ENCODE measurements at regions not wholly inside any gene's neighbourhood (a gene's known extent, or its start where the extent isn't known, plus 50 kb on each side); places are given as distances from the start of the nearest gene placed in this dataset.

DNA sequence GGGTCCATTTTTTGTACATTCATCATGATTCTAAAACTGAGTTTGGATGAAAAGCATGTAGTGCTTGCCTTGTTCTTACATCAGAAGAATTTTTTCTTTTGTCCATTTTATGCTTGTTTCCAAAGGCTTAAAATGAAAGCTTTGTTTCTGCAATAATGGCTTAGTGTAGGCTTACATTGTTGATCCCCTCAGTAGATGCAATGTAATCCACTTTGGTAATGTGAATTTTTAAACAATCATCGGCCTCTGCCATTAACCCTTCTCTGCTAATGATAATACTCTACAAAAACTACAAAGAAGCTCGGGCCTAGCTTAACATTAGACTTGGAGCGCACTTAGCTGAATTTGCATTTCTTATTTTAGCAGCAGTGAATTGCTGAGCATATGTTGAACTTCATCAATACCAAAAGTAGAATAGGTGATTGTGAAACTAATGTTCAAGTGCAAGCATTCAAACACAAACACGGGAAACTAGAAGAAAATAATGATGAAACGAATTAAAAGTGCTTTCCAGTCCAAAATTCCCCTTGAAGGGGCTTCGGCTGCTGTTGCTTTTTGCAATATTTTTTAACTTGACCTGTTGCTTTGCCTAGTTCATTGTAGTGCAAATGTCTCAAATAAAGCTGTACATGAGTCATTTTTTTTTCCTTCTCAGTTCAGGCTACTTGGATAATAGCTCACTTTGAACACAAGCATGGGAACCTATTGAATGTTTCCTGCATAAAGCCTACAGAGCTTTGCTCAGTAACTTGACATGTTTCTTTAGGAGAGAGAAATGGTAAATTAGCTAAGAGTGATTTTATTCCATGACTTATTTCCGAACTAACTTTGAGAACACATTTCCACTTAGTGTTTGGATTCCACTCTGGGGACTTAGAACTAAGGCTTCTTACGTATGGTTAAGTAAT lies 66.5 kb downstream of the SLIT2 start:
- H3K4me2 ChIP-seq (ENCODE audit: low read length), result no peak overlapping the region
- no peaks in the 10 kb centered on the region for H3K36me3 ChIP-seq (ENCODE audit: control insufficient read depth, insufficient read depth, low read length)
- H3K9ac ChIP-seq, result no peak overlapping the region
- H3K79me2 ChIP-seq, result no peaks in the 10 kb centered on the region
- TF ChIP-seq, protein P1, sequence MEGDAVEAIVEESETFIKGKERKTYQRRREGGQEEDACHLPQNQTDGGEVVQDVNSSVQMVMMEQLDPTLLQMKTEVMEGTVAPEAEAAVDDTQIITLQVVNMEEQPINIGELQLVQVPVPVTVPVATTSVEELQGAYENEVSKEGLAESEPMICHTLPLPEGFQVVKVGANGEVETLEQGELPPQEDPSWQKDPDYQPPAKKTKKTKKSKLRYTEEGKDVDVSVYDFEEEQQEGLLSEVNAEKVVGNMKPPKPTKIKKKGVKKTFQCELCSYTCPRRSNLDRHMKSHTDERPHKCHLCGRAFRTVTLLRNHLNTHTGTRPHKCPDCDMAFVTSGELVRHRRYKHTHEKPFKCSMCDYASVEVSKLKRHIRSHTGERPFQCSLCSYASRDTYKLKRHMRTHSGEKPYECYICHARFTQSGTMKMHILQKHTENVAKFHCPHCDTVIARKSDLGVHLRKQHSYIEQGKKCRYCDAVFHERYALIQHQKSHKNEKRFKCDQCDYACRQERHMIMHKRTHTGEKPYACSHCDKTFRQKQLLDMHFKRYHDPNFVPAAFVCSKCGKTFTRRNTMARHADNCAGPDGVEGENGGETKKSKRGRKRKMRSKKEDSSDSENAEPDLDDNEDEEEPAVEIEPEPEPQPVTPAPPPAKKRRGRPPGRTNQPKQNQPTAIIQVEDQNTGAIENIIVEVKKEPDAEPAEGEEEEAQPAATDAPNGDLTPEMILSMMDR (IDR thresholded peaks at IDR 0.05), result no peak
- H3K9me3 ChIP-seq (ENCODE audit: control insufficient read depth, low read length), result no peaks in the 10 kb centered on the region
- no peak overlapping the region for H3K4me3 ChIP-seq (ENCODE audit: low read depth, low read length)
- no peaks in the 10 kb centered on the region for H3K4me1 ChIP-seq
- no peaks in the 10 kb centered on the region for H3K27me3 ChIP-seq (ENCODE audit: control insufficient read depth, insufficient read depth, low read length)
- no peak overlapping the region for H2AFZ ChIP-seq
- H3K27ac ChIP-seq, result no peak overlapping the region

DNA sequence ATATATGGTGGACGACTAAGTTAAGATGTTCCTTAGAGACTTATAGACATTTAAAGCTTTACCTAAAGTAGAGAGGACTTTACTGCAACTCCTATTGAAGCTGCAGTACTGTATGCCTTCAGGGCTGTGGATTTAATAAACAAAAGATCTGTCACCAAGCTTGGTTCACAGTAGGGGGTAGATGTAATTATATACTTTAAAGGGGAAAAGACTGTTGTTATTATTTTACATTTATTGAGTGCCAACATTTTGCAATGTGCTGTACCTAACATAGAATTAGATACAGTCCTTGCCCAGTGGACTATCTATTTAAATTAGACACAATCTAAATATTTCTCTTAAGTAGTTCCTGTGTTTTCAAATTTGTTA lies 67.2 kb downstream of the SLIT2 start:
- Histone ChIP-seq H3K9me3 (ENCODE audit: control insufficient read depth, low read length) (no peaks in the 10 kb centered on the region), H3K9ac (no peak overlapping the region), H3K36me3 (ENCODE audit: control insufficient read depth, insufficient read depth, low read length) (no peaks in the 10 kb centered on the region), H3K4me1 (no peaks in the 10 kb centered on the region), H3K79me2 (no peaks in the 10 kb centered on the region), H3K27me3 (ENCODE audit: control insufficient read depth, insufficient read depth, low read length) (no peaks in the 10 kb centered on the region), H3K4me3 (ENCODE audit: low read depth, low read length) (no peak overlapping the region), H3K27ac (no peak overlapping the region), H3K4me2 (ENCODE audit: low read length) (no peak overlapping the region), H2AFZ (no peak overlapping the region)
- TF ChIP-seq, protein P1 (IDR thresholded peaks at IDR 0.05), result no peak

DNA sequence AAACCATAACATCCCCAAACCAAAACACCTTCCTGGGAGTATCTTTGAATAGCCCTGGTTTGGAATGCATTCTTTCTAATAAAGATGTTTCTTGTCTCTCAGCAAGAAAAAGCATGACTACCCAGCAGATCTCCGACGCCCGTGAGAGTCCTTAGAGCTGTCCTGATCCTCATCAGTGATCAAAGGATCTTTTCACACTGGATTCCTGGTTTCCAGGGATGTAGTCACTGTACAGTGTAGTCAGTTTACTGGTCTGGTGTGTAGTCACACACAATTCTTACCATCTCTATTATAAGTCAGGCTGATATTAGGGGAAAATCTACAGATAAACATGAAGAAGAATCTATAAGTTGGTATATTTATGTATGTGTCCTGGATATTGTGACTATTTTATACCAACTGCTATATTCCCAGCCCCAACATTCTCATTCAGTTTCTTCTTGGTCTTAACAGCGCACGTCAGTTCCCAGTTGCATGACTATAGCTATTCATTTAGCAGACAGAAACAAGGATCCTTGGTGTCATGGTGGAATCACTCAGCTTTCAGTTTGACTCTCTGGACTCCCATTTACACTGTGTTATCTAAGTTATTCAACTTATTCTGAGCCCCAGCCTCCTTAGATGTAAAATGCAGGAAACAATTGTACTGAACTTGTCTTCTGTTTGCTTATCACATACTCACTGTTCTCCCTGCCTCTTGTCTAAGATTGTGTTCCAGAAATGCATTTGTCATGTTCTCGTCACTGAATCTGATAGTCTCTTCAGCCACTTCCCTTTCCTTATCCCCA lies 68.3 kb downstream of the SLIT2 start:
- Histone ChIP-seq H3K27me3 (ENCODE audit: control insufficient read depth, insufficient read depth, low read length) (no peaks in the 10 kb centered on the region), H3K4me2 (ENCODE audit: low read length) (no peak overlapping the region), H3K9me3 (ENCODE audit: control insufficient read depth, low read length) (no peaks in the 10 kb centered on the region), H3K4me1 (no peaks in the 10 kb centered on the region), H3K27ac (no peak overlapping the region), H3K36me3 (ENCODE audit: control insufficient read depth, insufficient read depth, low read length) (no peaks in the 10 kb centered on the region), H3K9ac (no peak overlapping the region), H3K79me2 (no peaks in the 10 kb centered on the region), H3K4me3 (ENCODE audit: low read depth, low read length) (no peak overlapping the region), H2AFZ (no peak overlapping the region)
- TF ChIP-seq, protein P1 (IDR thresholded peaks at IDR 0.05), result no peak

DNA sequence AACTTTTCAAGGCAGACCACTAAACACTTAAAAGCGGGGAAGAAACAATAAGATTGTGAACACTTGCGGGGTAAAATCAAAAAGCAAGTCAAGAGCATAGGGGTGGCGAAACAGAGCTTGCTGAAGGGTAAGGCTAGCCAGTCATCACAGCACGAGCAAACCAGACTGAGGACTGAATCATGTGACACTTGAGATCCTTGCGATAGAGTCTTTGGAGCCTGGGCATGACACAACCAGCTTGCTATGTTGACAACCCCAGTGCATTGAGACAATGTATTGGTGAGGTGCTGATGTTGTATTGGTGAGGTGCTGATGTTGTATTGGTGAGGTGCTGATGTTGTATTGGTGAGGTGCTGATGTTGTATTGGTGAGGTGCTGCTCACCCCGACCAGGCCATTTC lies 72.3 kb downstream of the SLIT2 start:
- Histone ChIP-seq H2AFZ (no peak overlapping the region), H3K4me1 (no peaks in the 10 kb centered on the region), H3K79me2 (no peaks in the 10 kb centered on the region), H3K9me3 (ENCODE audit: control insufficient read depth, low read length) (no peaks in the 10 kb centered on the region), H3K4me3 (ENCODE audit: low read depth, low read length) (no peak overlapping the region), H3K9ac (no peak overlapping the region), H3K27me3 (ENCODE audit: control insufficient read depth, insufficient read depth, low read length) (no peaks in the 10 kb centered on the region), H3K36me3 (ENCODE audit: control insufficient read depth, insufficient read depth, low read length) (no peaks in the 10 kb centered on the region), H3K27ac (no peak overlapping the region), H3K4me2 (ENCODE audit: low read length) (no peak overlapping the region)
- TF ChIP-seq, protein P1 (IDR thresholded peaks at IDR 0.05), result no peak

Measured in parathyroid adenoma (tissue), 2 donors.